Stimulated activated CD4-positive, alpha-beta T cell treated with anti-CD3 and anti-CD28 coated beads, Interleukin-12 subunit alpha, Interleukin-12 subunit beta, amount 100 ng/mL, for 24 hours (primary cell): ENCODE measurements at regions not wholly inside any gene's neighbourhood (a gene's known extent, or its start where the extent isn't known, plus 50 kb on each side); places are given as distances from the start of the nearest gene placed in this dataset.

ENCODE experiments used
- DNase-seq, 2 experiments: peaks; one replicate each; pipeline ENCODE4 v3.0.0-alpha.2; 2020; ENCODE audit warnings: low read depth in 2 of 2

DNA sequence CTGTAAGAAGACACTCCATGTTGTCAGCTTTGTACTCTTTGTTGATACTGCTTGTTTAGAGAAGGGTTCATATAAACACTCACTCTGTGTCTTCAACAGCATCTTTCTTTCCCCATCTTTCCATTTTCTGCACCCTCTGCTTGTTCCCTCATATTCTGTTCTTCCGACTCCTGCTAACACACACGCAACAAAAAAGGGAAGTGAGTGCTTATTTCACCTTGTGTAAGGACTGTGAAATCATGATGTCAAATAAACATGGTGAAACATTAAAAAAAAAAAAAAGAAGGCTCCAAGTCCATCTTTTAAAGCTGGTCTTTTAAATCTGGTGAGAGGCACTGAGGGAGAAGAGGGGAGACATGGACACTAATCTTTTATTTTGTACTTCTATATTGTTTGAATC is 145.4 kb downstream of the RPAP3 start:
- DNase-seq: no peak

- no peak for DNase-seq
These were observed 147.0 kb downstream of the RPAP3 start for GRCh38 chr12:47558625-47559345.

DNA sequence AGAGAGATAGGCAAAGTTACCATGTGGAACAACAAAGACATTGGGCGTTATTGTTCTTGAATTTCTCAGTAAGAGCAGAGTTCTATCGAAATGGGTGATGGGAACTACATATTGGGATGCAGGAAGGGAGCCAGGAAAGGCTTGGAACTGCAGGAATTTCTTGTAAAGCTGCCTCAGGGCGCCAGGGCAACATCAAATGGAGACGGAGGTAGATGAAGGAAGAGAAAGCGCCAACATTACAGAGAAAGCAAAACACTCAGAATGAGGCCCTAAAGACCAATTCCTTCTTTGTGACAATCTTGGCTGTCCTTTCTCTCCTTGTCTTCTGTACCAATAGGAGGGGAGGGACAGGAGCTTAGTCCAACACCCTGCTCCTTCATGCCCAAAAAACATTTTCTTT is 148.4 kb downstream of the RPAP3 start:
- DNase-seq: no peak

GRCh38 chr12:47556261-47557030 is 149.4 kb downstream of the RPAP3 start:
- no peak for DNase-seq

GRCh38 chr12:47554046-47554653 is 151.7 kb downstream of the RPAP3 start:
- DNase-seq: no peak

DNA sequence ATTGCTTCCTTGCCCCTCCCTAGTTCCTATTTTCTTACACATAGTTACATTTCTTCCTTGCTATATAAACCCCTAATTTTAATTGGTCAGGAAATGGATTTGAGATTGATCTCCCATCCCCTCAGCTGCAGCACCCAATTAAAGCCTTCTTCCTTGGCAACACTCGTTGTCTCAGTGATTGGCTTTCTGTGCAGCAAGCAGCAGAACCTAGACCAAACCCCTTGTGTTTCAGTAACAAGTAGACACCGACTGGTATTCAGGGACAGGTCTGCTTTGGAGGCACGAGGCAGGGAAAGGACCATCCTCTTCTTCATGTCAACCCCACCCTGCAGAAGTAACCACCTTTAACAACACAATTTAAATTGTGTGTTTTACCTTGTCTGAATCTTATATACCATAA is 152.6 kb downstream of the RPAP3 start:
- no peak for DNase-seq

GRCh38 chr12:47551426-47551851 is 154.4 kb downstream of the RPAP3 start:
- no peak for DNase-seq

- DNase-seq: no peak
These were observed 156.6 kb downstream of the RPAP3 start for GRCh38 chr12:47549258-47549657.

- DNase-seq: no peak
These were observed 157.4 kb downstream of the RPAP3 start for GRCh38 chr12:47548401-47548800.

GRCh38 chr12:47547077-47547476 is 158.8 kb downstream of the RPAP3 start:
- DNase-seq: no peak

- no peak for DNase-seq
These were observed 159.8 kb downstream of the RPAP3 start for GRCh38 chr12:47545938-47546609.

GRCh38 chr12:47534695-47535094 is 171.1 kb downstream of the RPAP3 start:
- DNase-seq: no peak

- DNase-seq: no peak
These were observed 175.8 kb downstream of the RPAP3 start for GRCh38 chr12:47530050-47530449.

GRCh38 chr12:47527816-47528215 is 178.0 kb downstream of the RPAP3 start:
- DNase-seq: no peak

GRCh38 chr12:47520029-47520428 is 185.8 kb downstream of the RPAP3 start:
- no peak for DNase-seq

- no peak for DNase-seq
These were observed 188.7 kb downstream of the RPAP3 start for GRCh38 chr12:47517122-47517521.

- DNase-seq: no peak
These were observed 196.4 kb downstream of the RPAP3 start for GRCh38 chr12:47509398-47509851.

GRCh38 chr12:47507221-47507620 is 198.6 kb downstream of the RPAP3 start:
- DNase-seq: no peak

GRCh38 chr12:47504775-47505446 is 200.9 kb downstream of the RPAP3 start:
- no peak for DNase-seq

- no peak for DNase-seq
These were observed 212.0 kb downstream of the RPAP3 start for GRCh38 chr12:47493801-47494200.

DNA sequence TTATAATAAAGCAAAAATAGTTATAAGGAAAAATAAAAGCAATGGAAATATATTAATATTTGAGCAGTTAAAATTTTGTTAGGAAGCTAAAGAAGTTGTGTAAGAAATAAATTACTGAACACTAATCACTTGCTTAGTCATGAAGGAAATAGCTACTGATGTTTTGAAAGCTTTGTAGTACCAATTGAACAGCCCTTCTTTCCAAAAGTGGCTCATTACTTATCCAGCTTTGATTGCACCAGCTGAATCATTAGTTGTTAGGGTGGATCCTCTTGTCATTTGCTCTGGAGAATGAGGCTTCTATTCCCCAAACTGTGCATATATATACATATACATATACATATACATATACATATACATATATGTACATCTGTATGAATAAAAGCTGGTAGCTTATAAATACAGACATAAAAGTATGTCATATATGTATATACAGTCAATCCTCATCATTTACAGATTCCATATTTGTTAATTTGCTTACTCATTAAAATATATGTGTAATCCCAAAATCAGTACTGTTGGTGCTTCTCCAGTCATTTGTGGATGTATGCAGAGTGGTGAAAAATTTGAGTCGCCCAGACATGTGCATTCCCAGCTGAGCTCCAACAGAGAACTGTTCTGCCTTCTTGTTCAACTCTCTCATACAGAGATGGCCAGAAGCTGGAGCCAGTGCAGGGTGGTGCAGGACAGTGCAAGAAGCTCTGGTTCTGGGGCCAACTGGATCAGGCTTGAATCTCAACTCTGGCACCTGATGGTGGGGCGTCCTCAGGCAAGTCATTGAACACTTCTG is 214.1 kb downstream of the RPAP3 start:
- DNase-seq: no peak
